GM18517 (cell line): ENCODE measurements at regions not wholly inside any gene's neighbourhood (a gene's known extent, or its start where the extent isn't known, plus 50 kb on each side); places are given as distances from the start of the nearest gene placed in this dataset.

ENCODE experiments used
- ATAC-seq: cut with Tn5 transposase; IDR thresholded peaks from one replicate; pipeline ENCODE4 v1.9.1; 2021; ENCODE audit warnings: mild to moderate bottlenecking, moderate library complexity; ENCODE audit not compliant: unreplicated experiment

DNA sequence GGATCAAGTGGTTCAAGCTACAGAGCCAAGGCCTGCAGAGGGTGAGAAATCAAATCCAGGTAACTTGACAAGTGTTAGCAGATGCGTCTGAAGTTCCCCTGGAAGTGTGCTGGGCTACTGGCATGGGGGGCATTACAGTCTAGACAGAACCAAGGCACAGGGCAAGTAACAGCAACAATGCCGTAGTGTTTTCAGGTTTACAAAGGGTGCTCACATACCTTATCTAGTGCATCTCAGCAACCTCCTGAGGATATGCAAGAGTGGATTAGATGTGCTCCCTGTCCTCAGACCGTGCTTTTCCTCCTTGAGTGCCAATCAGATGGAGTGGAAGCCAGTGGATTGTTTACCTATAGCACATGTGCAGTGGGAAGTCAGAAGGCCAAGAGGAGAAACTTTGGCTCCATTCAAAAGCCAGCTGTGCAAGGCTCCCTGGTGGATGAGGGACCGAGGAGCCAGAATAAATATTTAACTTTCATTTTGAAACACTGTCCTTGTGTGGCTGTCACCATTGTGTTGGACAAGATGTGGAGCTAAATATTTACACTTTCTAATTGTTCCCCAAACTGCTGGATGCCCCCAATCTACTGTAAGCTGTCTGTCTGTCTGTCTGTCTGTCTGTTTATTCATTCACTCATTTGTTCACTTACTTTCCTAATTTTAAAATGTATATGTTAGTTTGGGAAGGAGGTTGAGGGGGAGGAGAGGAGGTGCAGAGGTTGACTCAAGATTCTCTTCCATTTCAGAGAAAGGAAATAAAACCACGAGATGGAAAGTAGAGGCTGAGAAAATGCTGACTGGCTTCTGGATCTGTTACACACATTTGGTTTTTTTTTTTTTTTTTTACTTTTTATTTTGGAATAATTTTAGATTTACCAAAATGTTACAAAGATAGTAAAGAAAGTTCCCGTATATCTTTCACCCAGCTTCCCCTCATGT, 184.0 kb upstream of the PARP11 start:
- ATAC-seq, result no peak

- ATAC-seq, result no peak
These were observed 181.4 kb upstream of the PARP11 start for GRCh38 chr12:4054630-4055029.

GRCh38 chr12:4052691-4053090, 179.5 kb upstream of the PARP11 start:
- ATAC-seq, result no peak

DNA sequence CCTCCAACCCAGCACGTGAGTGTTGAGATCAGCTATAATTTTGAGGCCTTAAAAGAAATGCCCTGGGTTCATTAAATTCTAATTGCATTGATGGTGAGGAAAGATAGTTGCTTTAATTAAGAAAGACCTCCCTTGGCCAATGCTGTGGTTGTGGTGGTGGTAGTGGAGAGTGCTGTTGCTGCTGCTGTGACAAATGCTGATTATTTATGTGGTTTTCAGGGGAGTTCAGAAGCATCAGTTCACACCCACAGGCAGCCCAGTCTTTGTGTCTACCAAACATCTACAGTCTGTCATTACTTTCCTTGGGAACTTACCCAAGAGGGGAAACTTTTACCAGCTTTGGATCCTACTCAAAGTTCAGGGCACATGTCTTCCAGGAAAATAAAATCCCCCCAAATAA, 178.4 kb upstream of the PARP11 start:
- ATAC-seq, result no peak

DNA sequence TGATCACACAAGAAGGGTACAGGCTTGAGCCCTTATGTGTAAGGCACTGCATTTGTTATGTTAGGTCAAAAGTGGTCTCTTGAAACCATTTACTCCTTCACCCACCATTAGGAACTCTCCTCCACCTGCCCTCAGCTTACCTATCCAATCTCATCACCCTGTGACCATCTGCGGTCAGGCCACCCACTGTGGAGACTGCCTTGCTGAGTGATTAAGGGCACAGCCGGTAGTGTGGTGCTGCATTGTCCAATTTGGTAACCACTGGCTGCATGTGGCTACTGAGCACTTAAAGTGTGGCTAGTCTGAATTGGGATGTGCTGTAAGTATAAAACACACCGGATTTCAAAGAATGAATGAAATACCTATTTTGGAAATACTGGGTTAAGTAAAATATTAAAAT, 177.1 kb upstream of the PARP11 start:
- no peak for ATAC-seq

DNA sequence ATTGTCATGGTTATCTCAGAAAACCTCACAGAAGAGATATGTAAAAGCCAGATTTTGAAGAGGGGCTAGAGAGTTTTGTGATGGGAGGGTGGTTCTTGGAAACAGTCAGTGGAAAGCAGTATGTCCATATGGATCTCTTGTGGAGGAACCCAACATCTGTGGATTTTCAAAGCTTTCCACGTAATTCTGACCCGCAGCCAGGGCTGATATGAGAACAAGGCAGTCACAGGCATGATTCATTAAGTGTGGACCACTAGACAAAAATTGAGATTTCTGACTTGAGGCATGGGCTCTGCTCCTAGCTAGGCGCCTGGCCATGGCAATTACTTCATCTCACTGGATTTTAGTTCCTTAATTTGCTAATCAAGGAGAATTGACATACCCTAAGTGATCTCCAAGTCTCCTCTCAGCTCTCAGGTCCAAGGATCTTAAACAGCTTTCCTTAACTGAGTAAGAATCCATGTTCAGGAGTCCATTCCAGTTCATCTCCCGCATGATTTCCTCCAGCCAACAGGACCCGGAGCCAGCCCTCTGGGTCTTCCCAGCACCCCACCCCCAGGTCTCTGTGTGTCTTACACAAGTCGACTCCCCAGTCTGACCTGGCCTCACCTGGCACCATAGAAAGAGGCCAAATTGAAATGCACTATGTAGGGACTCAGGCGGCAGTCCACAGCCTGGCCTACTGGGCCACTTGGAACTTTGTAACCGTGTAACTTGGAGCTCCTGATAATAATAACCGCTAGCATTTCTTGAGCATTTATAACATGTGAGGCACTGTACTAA, 176.3 kb upstream of the PARP11 start:
- ATAC-seq, result no peak

- no peak for ATAC-seq
These were observed 174.2 kb upstream of the PARP11 start for GRCh38 chr12:4047421-4047820.

- no peak for ATAC-seq
These were observed 173.3 kb upstream of the PARP11 start for GRCh38 chr12:4046495-4046840.

DNA sequence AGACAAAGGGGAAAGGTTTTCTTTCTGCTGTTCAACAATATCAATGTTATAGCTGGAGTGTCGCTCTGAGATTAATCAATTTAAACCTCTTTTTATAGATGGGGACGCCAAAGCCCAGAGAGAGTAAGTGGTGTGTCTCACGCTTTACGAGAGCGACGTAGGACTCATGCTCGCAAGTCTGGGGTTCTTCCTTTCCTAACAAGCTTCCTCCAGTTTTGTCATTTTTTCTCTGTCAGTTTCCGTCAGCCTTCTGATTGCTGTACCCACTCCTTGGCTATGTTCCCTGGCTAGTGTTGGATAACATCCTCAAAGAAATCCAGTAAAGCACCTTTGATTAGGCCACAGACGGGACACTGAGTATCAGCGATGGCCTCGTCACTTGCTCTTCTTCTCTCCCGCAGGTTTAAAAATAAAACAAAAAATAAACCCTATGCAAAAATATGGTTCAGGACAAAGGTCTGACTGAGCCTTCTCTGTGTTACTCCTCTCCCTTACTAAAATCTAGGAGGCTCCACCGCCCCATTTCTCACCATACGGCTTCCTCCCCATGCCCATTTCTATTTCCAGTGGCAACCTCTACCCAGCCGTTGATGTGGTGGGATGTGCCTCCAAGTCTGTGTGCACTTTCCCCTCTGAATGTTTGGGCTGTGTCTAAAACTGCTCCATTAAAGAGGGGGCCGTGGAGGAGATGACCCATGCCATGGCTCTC, 172.7 kb upstream of the PARP11 start:
- no peak for ATAC-seq

DNA sequence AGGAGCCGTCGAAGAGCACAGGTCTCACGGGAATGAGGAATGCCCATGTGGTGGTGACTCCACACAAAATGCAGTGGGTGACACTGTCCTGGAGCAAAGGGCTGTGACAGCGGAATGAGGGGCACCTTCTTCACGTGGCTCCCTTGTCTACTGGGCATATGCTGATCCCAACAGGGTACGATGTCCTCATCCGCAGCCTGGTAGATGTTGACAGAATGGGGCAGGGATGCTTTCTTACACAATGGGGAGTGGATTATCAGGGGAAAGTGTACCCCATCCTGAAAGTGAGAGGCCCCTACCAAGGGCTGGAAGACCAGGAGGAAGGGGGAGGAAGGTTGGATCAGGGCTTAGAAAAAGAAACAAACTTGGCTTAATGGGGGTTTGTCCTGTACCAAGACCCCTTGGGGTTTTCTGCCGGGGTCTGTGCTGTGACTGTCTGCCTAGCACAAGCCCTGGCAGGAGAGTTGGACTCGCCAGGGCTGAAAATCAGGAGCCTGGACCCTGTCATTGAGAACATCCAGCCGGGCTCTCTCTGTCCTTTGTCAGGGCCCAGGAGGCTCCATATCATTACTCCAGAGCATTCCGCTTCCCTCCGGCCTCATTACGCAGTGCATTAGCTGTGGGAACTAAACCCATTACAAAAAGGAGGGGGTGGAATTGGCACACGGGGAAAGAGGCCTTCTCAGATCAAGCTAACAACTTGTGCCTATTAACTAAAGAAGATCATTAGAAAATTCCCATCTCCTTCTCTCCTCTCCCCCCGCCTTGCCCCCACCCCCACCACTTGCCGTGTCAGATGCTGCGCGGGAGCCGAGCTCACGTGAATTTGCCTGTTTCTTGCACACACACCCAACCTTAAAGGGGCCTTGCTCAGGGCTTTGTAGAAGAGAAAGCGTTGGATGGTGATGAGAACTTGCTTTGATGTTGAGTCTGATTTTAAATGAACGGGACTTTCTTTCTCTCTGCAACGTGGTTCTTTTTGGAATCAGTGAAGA, 171.8 kb upstream of the PARP11 start:
- no peak for ATAC-seq

GRCh38 chr12:4044101-4044500, 170.9 kb upstream of the PARP11 start:
- ATAC-seq, result no peak

DNA sequence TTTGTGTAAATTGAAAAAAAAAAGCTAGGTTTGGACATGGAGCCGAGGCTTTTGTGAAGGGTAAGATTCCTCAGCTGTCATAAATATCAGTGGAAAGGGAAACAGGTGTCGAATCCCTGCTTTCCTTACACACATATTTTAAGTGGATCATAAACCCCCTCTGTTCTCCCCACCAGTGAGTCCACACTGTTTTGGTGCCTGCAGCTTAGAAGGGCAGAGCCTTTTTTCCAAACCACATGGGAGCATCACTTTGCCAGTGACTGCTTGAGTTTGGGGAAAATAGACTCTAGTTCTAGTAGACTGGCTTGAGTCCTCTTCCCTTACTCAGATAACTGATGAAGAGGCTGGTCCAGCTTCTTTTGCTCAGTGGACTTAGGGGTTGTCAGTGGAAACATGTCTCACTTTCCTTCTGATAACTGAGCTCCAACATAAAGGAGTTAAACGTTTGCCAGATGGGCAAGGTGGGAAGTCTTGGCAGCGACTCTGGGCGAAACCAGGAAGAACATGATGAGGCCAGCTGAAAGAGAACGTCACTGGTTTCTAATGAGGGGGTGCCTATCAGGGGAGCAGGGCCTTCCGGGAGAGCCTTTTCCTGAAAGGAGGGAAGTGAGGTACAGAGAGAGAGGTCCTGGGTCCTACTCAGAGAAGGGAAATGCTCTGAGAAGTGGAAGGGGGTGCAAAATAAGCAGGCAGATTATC, 168.1 kb upstream of the PARP11 start:
- no peak for ATAC-seq

- ATAC-seq, result no peak
These were observed 166.7 kb upstream of the PARP11 start for GRCh38 chr12:4039931-4040330.

DNA sequence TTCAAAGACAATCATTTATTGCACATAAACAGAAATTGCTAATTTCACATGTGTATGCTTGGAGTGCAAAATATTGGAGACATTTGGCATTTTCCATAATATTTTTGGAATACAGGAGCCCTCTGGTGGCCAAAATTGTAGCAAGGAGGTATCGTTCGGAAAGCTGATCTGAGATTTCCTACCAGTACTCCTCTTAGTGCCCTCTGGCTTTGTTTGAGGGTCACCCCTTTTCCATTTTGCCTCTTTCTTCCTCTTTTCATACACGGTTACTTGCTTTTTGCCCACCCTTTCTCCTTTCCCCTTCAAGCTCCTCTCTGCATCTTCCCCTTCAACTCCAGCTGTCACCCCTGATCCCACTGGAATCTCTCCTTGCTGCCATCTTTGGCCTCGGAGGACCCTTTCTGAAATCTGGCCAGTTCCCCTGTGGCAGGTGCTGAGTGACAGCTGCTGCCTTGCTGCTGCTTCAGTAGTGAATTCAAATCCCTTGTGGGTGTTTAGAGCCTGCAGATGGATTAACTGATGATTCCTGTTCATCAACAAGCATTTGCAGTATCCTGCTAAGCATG, 164.6 kb upstream of the PARP11 start:
- ATAC-seq, result no peak

GRCh38 chr12:4036671-4037271, 163.6 kb upstream of the PARP11 start:
- ATAC-seq, result no peak

DNA sequence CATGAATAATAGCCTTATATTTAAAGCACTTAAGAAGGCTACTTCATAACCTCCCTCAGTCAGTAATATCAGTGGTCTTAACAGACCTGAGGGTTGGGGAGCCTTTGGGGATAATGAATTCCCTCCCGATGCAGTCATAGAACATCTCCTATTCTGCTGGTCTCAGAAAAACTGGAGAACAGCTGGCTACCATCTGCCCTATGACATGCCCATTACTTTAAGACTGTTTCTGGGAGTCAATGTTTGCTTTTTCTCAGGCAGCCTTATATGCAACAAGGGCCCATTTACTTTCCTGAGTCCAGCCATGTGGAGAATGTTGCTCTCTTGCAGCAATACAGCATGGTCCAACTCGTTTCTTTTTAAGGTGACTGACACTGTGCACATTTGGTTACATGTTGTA, 161.7 kb upstream of the PARP11 start:
- ATAC-seq, result no peak

DNA sequence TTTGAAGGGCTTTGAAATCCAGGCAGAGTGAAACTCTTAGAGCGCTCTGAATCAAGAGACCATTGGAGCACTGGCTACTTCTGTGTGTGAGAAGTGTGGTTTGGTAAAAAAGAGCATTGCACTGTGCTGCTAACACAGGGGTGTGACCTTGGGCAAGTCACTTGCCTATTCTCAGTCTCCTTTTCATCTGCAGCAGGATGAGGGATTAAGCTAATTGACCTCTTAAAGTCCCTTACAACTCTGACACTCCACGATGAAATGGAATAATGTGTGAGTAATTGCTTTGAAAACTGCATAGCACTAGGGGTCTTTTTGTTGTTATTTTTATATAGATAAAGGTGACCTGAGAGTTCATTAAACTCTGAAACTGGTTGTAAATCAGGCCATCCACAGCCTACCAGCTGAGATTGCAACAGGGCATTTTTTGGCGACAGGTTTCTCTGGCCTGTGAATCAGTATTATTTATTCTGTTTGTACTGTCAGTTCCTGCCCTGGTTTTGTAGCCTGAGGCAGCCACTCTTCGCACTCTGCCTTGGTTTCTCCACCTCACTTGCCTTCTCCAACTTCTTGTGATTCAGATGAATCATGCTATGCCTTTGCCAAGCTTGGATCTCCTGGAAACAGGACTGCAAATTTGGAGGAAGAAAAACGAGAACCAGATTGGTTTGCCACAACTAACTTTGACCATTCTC, 159.9 kb upstream of the PARP11 start:
- ATAC-seq, result no peak

DNA sequence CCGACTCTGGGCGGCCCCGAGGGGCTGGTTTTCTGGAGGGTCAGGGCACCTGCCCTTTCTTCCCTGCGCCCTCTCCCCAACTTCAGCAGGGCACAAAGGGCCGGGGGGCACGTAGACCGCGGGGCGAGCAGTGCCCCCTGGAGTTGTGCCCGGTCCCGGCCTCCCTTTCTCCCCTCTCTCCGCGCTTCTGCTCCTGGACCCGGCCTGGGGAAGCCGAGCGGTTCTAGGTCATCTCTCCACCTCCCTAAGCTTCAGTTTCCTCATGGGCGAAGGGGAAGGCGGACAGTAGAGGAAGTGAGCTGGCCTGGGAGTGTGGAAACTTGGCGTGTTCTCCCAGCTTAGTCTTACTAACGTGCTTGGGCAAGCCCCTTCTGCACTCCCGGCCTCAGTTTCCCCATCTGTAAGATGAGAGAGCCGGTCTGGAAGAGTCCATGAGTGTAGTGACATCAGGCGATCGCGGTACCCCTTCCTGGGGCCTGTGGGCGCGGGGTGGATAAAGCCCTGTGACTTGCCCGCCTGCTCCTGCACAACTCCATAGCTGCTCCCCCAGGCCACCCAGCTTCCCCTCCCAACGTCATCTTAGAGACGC, 158.6 kb upstream of the PARP11 start:
- no peak for ATAC-seq
